GM23338 (cell line): ENCODE measurements at regions not wholly inside any gene's neighbourhood (a gene's known extent, or its start where the extent isn't known, plus 50 kb on each side); places are given as distances from the start of the nearest gene placed in this dataset.

Experiments used
- ATAC-seq: fragments of 200-7000 bp; cut with Tn5 transposase; 3 replicates; pipeline ENCODE4 v1.9.1; 2020
- DNase-seq: peaks from one replicate; pipeline ENCODE4 v3.0.0-alpha.2; 2015; ENCODE audit warnings: low spot score
- H2AFZ ChIP-seq: fragments of 200-600 bp; sonication (generic); 2 replicates; pipeline ENCODE4 v1.8.0; 2016; ENCODE audit warnings: antibody characterized with exemption, mild to moderate bottlenecking, moderate library complexity
- H3F3A ChIP-seq: fragments of 200-600 bp; sonication (generic); replicated peaks from 2 replicates; pipeline ENCODE4 v1.8.0; 2017; ENCODE audit warnings: antibody characterized with exemption, mixed run types, low read depth
- H3K27ac ChIP-seq: fragments of 200-600 bp; sonication (generic); 2 replicates; pipeline ENCODE4 v1.6.1; 2016; ENCODE audit warnings: low read depth
- H3K27me3 ChIP-seq: fragments of 200-600 bp; sonication (generic); 2 replicates; pipeline ENCODE4 v1.8.0; 2016; ENCODE audit warnings: mild to moderate bottlenecking, mixed run types, moderate library complexity; ENCODE audit not compliant: insufficient read depth
- H3K36me3 ChIP-seq: fragments of 200-600 bp; sonication (generic); 2 replicates; pipeline ENCODE4 v1.8.0; 2016; ENCODE audit warnings: mild to moderate bottlenecking; ENCODE audit not compliant: insufficient read depth
- H3K4me1 ChIP-seq: fragments of 200-600 bp; sonication (generic); 2 replicates; pipeline ENCODE4 v1.8.0; 2016; ENCODE audit warnings: mild to moderate bottlenecking, moderate library complexity; ENCODE audit not compliant: insufficient read depth
- H3K4me2 ChIP-seq: fragments of 200-600 bp; sonication (generic); 2 replicates; pipeline ENCODE4 v1.7.1; 2017; ENCODE audit warnings: mixed run types
- H3K4me3 ChIP-seq: fragments of 200-600 bp; sonication (generic); 2 replicates; pipeline ENCODE4 v1.6.1; 2016; ENCODE audit warnings: mixed run types
- H3K79me2 ChIP-seq: fragments of 200-600 bp; sonication (generic); replicated peaks from 2 replicates; pipeline ENCODE4 v1.8.0; 2017; ENCODE audit warnings: mild to moderate bottlenecking; ENCODE audit not compliant: insufficient read depth
- H3K9me2 ChIP-seq: fragments of 200-600 bp; sonication (generic); 2 replicates; pipeline ENCODE4 v1.8.0; 2017; ENCODE audit not compliant: insufficient read depth
- H4K20me1 ChIP-seq: fragments of 200-600 bp; sonication (generic); replicated peaks from 2 replicates; pipeline ENCODE4 v1.8.0; 2017; ENCODE audit warnings: mild to moderate bottlenecking; ENCODE audit not compliant: insufficient read depth
- H3K27ac Mint-ChIP-seq: 2 replicates; pipeline ENCODE4 v1.8.0; 2020; ENCODE audit warnings: inconsistent platforms, mild to moderate bottlenecking, moderate library complexity, mixed read lengths
- H3K27me3 Mint-ChIP-seq: 3 replicates; pipeline ENCODE4 v1.8.0; 2022; ENCODE audit warnings: low read depth, mild to moderate bottlenecking, moderate library complexity, mixed read lengths, inconsistent platforms; ENCODE audit not compliant: insufficient read depth, poor library complexity
- H3K36me3 Mint-ChIP-seq: 3 replicates; pipeline ENCODE4 v1.8.0; 2021; ENCODE audit warnings: low read depth, mild to moderate bottlenecking, inconsistent platforms, moderate library complexity, mixed read lengths
- H3K4me1 Mint-ChIP-seq: 3 replicates; pipeline ENCODE4 v1.8.0; 2020; ENCODE audit warnings: mild to moderate bottlenecking, inconsistent platforms, mixed read lengths
- H3K4me3 Mint-ChIP-seq: 3 replicates; pipeline ENCODE4 v1.8.0; 2021; ENCODE audit warnings: moderate library complexity, mild to moderate bottlenecking, inconsistent platforms, mixed read lengths
- H3K9me3 Mint-ChIP-seq: 3 replicates; pipeline ENCODE4 v1.8.0; 2020; ENCODE audit warnings: moderate library complexity, mild to moderate bottlenecking, inconsistent platforms, mixed read lengths
- CREB1 ChIP-seq: fragments of 250-450 bp; sonication (Bioruptor Pico); IDR thresholded peaks from 2 replicates; pipeline ENCODE4 v1.5.0; 2020; ENCODE audit warnings: low read depth, mild to moderate bottlenecking, moderate library complexity
- CTCF ChIP-seq, 2 experiments: fragments of 200-600 bp in 1 of 2; sonication (generic) in 1 of 2; conservative IDR thresholded peaks; 2 replicates each; pipeline versions ENCODE4 v1.5.1 to v1.6.1; 2016 to 2017; ENCODE audit warnings: antibody characterized with exemption in 2 of 2, low read depth in 2 of 2, mild to moderate bottlenecking in 2 of 2, moderate library complexity in 1 of 2
- EZH2 ChIP-seq: fragments of 200-600 bp; sonication (generic); IDR thresholded peaks from one replicate; pipeline ENCODE4 v1.8.0; 2017; ENCODE audit warnings: antibody characterized with exemption, mild to moderate bottlenecking, low read depth; ENCODE audit not compliant: unreplicated experiment
- EZH2phosphoT487 ChIP-seq: fragments of 200-600 bp; sonication (generic); IDR thresholded peaks from one replicate; pipeline ENCODE4 v1.8.1; 2018; ENCODE audit warnings: antibody characterized with exemption; ENCODE audit not compliant: unreplicated experiment
- POLR2AphosphoS5 ChIP-seq: IDR thresholded peaks from 2 replicates; pipeline ENCODE4 v1.6.1; 2016; ENCODE audit warnings: antibody characterized with exemption, low read depth
- REST ChIP-seq: IDR thresholded peaks from one replicate; pipeline ENCODE4 v1.6.1; 2018; ENCODE audit warnings: antibody characterized with exemption; ENCODE audit not compliant: unreplicated experiment
- STAT1 ChIP-seq: IDR thresholded peaks from one replicate; pipeline ENCODE4 v1.6.1; 2016; ENCODE audit warnings: antibody characterized with exemption; ENCODE audit not compliant: unreplicated experiment
- ZNF114 ChIP-seq: fragments of 250-450 bp; sonication (Bioruptor Pico); IDR thresholded peaks from 2 replicates; pipeline ENCODE4 v1.5.0; 2020; ENCODE audit warnings: mild to moderate bottlenecking, moderate library complexity
- ZNF331 ChIP-seq: fragments of 250-450 bp; sonication (Bioruptor Pico); IDR thresholded peaks from 2 replicates; pipeline ENCODE4 v1.5.0; 2020; ENCODE audit warnings: low read depth, mild to moderate bottlenecking, moderate library complexity
- TF ChIP-seq, protein P1 (sequence below): IDR thresholded peaks from 2 replicates; pipeline ENCODE4 v1.6.1; 2016; ENCODE audit warnings: antibody characterized with exemption

DNA sequence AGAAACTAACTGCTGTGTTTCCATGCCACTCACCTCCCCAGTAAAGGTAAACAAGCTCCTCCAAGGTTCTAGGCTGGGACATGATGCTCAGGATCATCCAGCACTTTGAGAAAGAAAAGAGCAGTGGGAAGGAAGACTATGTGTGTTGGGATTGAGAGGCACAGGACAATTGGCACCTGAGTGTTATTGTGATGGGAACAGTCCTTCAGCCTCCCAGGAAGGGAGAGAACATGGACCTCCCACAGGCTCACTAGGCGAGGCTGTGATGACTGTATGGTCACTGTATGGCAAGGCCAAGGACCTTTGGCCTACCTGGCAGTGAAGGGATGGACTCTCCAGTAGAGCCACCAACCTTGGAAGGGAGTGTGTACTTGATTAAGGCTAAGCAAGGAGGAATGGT, 123.2 kb upstream of the UNC5B start (continued):
- TF ChIP-seq REST (no peak), ZNF331 (CRISPR knock-in tag) (no peak), STAT1 (no peak), EZH2phosphoT487 (no peak), ZNF114 (no peak)

GRCh38 chr10:71090330-71090729, 122.0 kb upstream of the UNC5B start:
- Mint-ChIP-seq H3K27me3 (peaks cover 9% of the 10 kb centered on the region), H3K4me3 (no peak overlapping the region; the same call in 2 of the 3 replicates), H3K27ac (no peak overlapping the region), H3K9me3 (no peaks in the 10 kb centered on the region), H3K36me3 (no peaks in the 10 kb centered on the region), H3K4me1 (peaks cover 9% of the 10 kb centered on the region)
- Histone ChIP-seq H2AFZ (no peak overlapping the region), H3K4me3 (no peak overlapping the region), H3K27ac (no peak overlapping the region), H4K20me1 (no peaks in the 10 kb centered on the region), H3K9me2 (no peaks in the 10 kb centered on the region), H3K4me1 (no peaks in the 10 kb centered on the region), H3K79me2 (no peaks in the 10 kb centered on the region), H3K27me3 (no peaks in the 10 kb centered on the region), H3F3A (no peaks in the 10 kb centered on the region), H3K36me3 (no peaks in the 10 kb centered on the region), H3K4me2 (no peak overlapping the region)
- ATAC-seq (no peak), DNase-seq (no peak)
- TF ChIP-seq ZNF114 (no peak), CREB1 (CRISPR knock-in tag) (no peak), EZH2phosphoT487 (no peak), POLR2AphosphoS5 (no peak), CTCF (conservative IDR thresholded peaks at IDR 0.05; ENCODE audit: low read depth in 2 of 2) (no peak), ZNF331 (CRISPR knock-in tag) (no peak), EZH2 (no peak), STAT1 (no peak), REST (no peak)
- TF ChIP-seq, protein P1, sequence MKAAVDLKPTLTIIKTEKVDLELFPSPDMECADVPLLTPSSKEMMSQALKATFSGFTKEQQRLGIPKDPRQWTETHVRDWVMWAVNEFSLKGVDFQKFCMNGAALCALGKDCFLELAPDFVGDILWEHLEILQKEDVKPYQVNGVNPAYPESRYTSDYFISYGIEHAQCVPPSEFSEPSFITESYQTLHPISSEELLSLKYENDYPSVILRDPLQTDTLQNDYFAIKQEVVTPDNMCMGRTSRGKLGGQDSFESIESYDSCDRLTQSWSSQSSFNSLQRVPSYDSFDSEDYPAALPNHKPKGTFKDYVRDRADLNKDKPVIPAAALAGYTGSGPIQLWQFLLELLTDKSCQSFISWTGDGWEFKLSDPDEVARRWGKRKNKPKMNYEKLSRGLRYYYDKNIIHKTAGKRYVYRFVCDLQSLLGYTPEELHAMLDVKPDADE: no peak
